GM18868 (cell line): ENCODE measurements at regions not wholly inside any gene's neighbourhood (a gene's known extent, or its start where the extent isn't known, plus 50 kb on each side); places are given as distances from the start of the nearest gene placed in this dataset.

Experiments
- ATAC-seq: cut with Tn5 transposase; IDR thresholded peaks from one replicate; pipeline ENCODE4 v1.9.1; 2021; ENCODE audit warnings: mild to moderate bottlenecking, moderate library complexity; ENCODE audit not compliant: unreplicated experiment

GRCh38 chr9:18208166-18209059 lies 265.5 kb upstream of the ADAMTSL1 start:
- ATAC-seq, result no peak

- no peak for ATAC-seq
Observed at GRCh38 chr9:18215626-18216025, 258.3 kb upstream of the ADAMTSL1 start.

GRCh38 chr9:18216376-18216775 lies 257.6 kb upstream of the ADAMTSL1 start:
- ATAC-seq, result no peak

GRCh38 chr9:18228101-18228500 lies 245.9 kb upstream of the ADAMTSL1 start:
- no peak for ATAC-seq

- no peak for ATAC-seq
Observed at GRCh38 chr9:18229992-18230676, 243.8 kb upstream of the ADAMTSL1 start.

GRCh38 chr9:18233311-18233710 lies 240.6 kb upstream of the ADAMTSL1 start:
- no peak for ATAC-seq

GRCh38 chr9:18233776-18234445 lies 240.0 kb upstream of the ADAMTSL1 start:
- no peak for ATAC-seq

GRCh38 chr9:18235181-18235908 lies 238.6 kb upstream of the ADAMTSL1 start:
- no peak for ATAC-seq

- no peak for ATAC-seq
Observed at GRCh38 chr9:18236336-18236735, 237.6 kb upstream of the ADAMTSL1 start.

GRCh38 chr9:18237776-18238175 lies 236.2 kb upstream of the ADAMTSL1 start:
- no peak for ATAC-seq

- ATAC-seq, result no peak
Observed at GRCh38 chr9:18238254-18238653, 235.7 kb upstream of the ADAMTSL1 start.

GRCh38 chr9:18238752-18239447 lies 235.1 kb upstream of the ADAMTSL1 start:
- ATAC-seq, result no peak

- ATAC-seq, result no peak
Observed at GRCh38 chr9:18240213-18240612, 233.7 kb upstream of the ADAMTSL1 start.

- no peak for ATAC-seq
Observed at GRCh38 chr9:18245911-18246310, 228.0 kb upstream of the ADAMTSL1 start.

- ATAC-seq, result no peak
Observed at GRCh38 chr9:18250053-18250452, 223.9 kb upstream of the ADAMTSL1 start.

- ATAC-seq, result no peak
Observed at GRCh38 chr9:18253950-18254349, 220.0 kb upstream of the ADAMTSL1 start.

GRCh38 chr9:18255158-18255629 lies 218.8 kb upstream of the ADAMTSL1 start:
- peak; percentile 97 for ATAC-seq

- ATAC-seq, result no peak
Observed at GRCh38 chr9:18255747-18256146, 218.2 kb upstream of the ADAMTSL1 start.

- ATAC-seq, result no peak
Observed at GRCh38 chr9:18256568-18256967, 217.4 kb upstream of the ADAMTSL1 start.

- no peak for ATAC-seq
Observed at GRCh38 chr9:18260521-18260920, 213.4 kb upstream of the ADAMTSL1 start.
